ENCODE measurements at regions not wholly inside any gene's neighbourhood (a gene's known extent, or its start where the extent isn't known, plus 50 kb on each side); places are given as distances from the start of the nearest gene placed in this dataset.
"Not testable (repeated sequence)": the region's sequence is repeated elsewhere in the genome, so short reads cannot be mapped to it uniquely, and the experiment has no call there.

GRCh38 chr9:28990009-28990408 is 1416.7 kb upstream of the C9orf72 start:
- DNase-seq (ENCODE audit: low spot score): not testable (repeated sequence)

- no peak for DNase-seq (ENCODE audit: low spot score)
Observed at GRCh38 chr9:28999057-28999456, 1425.8 kb upstream of the C9orf72 start.

GRCh38 chr9:28999806-29000205 is 1426.5 kb upstream of the C9orf72 start:
- no peak for DNase-seq (ENCODE audit: low spot score)

GRCh38 chr9:29001006-29001405 is 1427.7 kb upstream of the C9orf72 start:
- no peak for DNase-seq (ENCODE audit: low spot score)

GRCh38 chr9:29004988-29005387 is 1431.7 kb upstream of the C9orf72 start:
- no peak for DNase-seq (ENCODE audit: low spot score)

- DNase-seq (ENCODE audit: low spot score): no peak
Observed at GRCh38 chr9:29006628-29007027, 1433.3 kb upstream of the C9orf72 start.

- DNase-seq (ENCODE audit: low spot score): no peak
Observed at GRCh38 chr9:29012911-29013310, 1439.6 kb upstream of the C9orf72 start.

GRCh38 chr9:29021632-29022031 is 1448.4 kb upstream of the C9orf72 start:
- DNase-seq (ENCODE audit: low spot score): no peak

GRCh38 chr9:29038332-29038731 is 1465.1 kb upstream of the C9orf72 start:
- DNase-seq (ENCODE audit: low spot score): no peak

GRCh38 chr9:29039258-29039657 is 1466.0 kb upstream of the C9orf72 start:
- no peak for DNase-seq (ENCODE audit: low spot score)

GRCh38 chr9:29043072-29043471 is 1469.8 kb upstream of the C9orf72 start:
- no peak for DNase-seq (ENCODE audit: low spot score)

GRCh38 chr9:29044959-29045358 is 1471.7 kb upstream of the C9orf72 start:
- no peak for DNase-seq (ENCODE audit: low spot score)

GRCh38 chr9:29060041-29060440 is 1486.8 kb upstream of the C9orf72 start:
- no peak for DNase-seq (ENCODE audit: low spot score)

GRCh38 chr9:29062446-29062845 is 1489.2 kb upstream of the C9orf72 start:
- no peak for DNase-seq (ENCODE audit: low spot score)

GRCh38 chr9:29063031-29063430 is 1489.8 kb upstream of the C9orf72 start:
- no peak for DNase-seq (ENCODE audit: low spot score)

GRCh38 chr9:29066141-29066640 is 1492.9 kb upstream of the C9orf72 start:
- no peak for DNase-seq (ENCODE audit: low spot score)

- DNase-seq (ENCODE audit: low spot score): no peak
Observed at GRCh38 chr9:29068461-29068860, 1495.2 kb upstream of the C9orf72 start.

- DNase-seq (ENCODE audit: low spot score): no peak
Observed at GRCh38 chr9:29069376-29069775, 1496.1 kb upstream of the C9orf72 start.

- no peak for DNase-seq (ENCODE audit: low spot score)
Observed at GRCh38 chr9:29078063-29078666, 1504.9 kb upstream of the C9orf72 start.

- DNase-seq (ENCODE audit: low spot score): no peak
Observed at GRCh38 chr9:29100762-29101161, 1527.5 kb upstream of the C9orf72 start.

GRCh38 chr9:29104166-29104565 is 1530.9 kb upstream of the C9orf72 start:
- not testable (repeated sequence) for DNase-seq (ENCODE audit: low spot score)

GRCh38 chr9:29118555-29118954 is 1545.3 kb upstream of the C9orf72 start:
- DNase-seq (ENCODE audit: low spot score): no peak

- no peak for DNase-seq (ENCODE audit: low spot score)
Observed at GRCh38 chr9:29126783-29127182, 1553.5 kb upstream of the C9orf72 start.

GRCh38 chr9:29129763-29130162 is 1556.5 kb upstream of the C9orf72 start:
- DNase-seq (ENCODE audit: low spot score): no peak
